H1 (cell line): ENCODE measurements at regions not wholly inside any gene's neighbourhood (a gene's known extent, or its start where the extent isn't known, plus 50 kb on each side); places are given as distances from the start of the nearest gene placed in this dataset.

ENCODE experiments used
- BACH1 ChIP-seq: IDR thresholded peaks from 2 replicates; pipeline ENCODE4 v1.6.1; 2012; ENCODE audit warnings: low read length, improper control_type of control experiment
- CTCF ChIP-seq, 3 experiments: IDR thresholded peaks; 1 replicate in 2 of 3; 2 replicates in 1 of 3; pipeline versions ENCODE4 v1.5.1 to v1.6.1; 2011; ENCODE audit warnings: low read length in 3 of 3, mild to moderate bottlenecking in 3 of 3, inconsistent platforms in 2 of 3, low read depth in 1 of 3, moderate library complexity in 1 of 3; ENCODE audit not compliant: insufficient read depth in 1 of 3; ENCODE audit errors: control extremely low read depth in 1 of 3
- MAX ChIP-seq: IDR thresholded peaks from 2 replicates; pipeline ENCODE4 v1.6.1; 2012; ENCODE audit warnings: inconsistent platforms
- NRF1 ChIP-seq: IDR thresholded peaks from 2 replicates; pipeline ENCODE4 v1.6.1; 2011; ENCODE audit warnings: mild to moderate bottlenecking, low read depth, low read length, improper control_type of control experiment
- RBBP5 ChIP-seq: IDR thresholded peaks from 2 replicates; pipeline ENCODE4 v1.7.1; 2012; ENCODE audit warnings: low read depth, mild to moderate bottlenecking, inconsistent platforms, low read length, moderate library complexity, borderline replicate concordance
- RNF2 ChIP-seq: fragments of 200-900, 300-1000 bp; sonication (generic); IDR thresholded peaks from 2 replicates; pipeline ENCODE4 v1.7.1; 2016; ENCODE audit warnings: borderline replicate concordance, low read depth, mild to moderate bottlenecking, antibody characterized with exemption, low read length; ENCODE audit not compliant: poor library complexity, severe bottlenecking; ENCODE audit errors: missing control alignments

- TF ChIP-seq MAX (no peak), BACH1 (no peak), NRF1 (no peak), RBBP5 (no peak), RNF2 (no peak), CTCF (IDR thresholded peaks at IDR 0.05; ENCODE audit: control extremely low read depth in 1 of 3, insufficient read depth in 1 of 3, low read depth in 1 of 3, low read length in 3 of 3) (no peak)
Measured at GRCh38 chr11:56883371-56883987, 105.2 kb upstream of the OR5AK2 start (continued).
